HG02610 (cell line): ENCODE measurements at regions not wholly inside any gene's neighbourhood (a gene's known extent, or its start where the extent isn't known, plus 50 kb on each side); places are given as distances from the start of the nearest gene placed in this dataset.
"Not testable (repeated sequence)": the region's sequence is repeated elsewhere in the genome, so short reads cannot be mapped to it uniquely, and the experiment has no call there.

Experiments used
- ATAC-seq: cut with Tn5 transposase; IDR thresholded peaks from one replicate; pipeline ENCODE4 v1.9.1; 2021; ENCODE audit warnings: mild to moderate bottlenecking, moderate library complexity; ENCODE audit not compliant: unreplicated experiment

DNA sequence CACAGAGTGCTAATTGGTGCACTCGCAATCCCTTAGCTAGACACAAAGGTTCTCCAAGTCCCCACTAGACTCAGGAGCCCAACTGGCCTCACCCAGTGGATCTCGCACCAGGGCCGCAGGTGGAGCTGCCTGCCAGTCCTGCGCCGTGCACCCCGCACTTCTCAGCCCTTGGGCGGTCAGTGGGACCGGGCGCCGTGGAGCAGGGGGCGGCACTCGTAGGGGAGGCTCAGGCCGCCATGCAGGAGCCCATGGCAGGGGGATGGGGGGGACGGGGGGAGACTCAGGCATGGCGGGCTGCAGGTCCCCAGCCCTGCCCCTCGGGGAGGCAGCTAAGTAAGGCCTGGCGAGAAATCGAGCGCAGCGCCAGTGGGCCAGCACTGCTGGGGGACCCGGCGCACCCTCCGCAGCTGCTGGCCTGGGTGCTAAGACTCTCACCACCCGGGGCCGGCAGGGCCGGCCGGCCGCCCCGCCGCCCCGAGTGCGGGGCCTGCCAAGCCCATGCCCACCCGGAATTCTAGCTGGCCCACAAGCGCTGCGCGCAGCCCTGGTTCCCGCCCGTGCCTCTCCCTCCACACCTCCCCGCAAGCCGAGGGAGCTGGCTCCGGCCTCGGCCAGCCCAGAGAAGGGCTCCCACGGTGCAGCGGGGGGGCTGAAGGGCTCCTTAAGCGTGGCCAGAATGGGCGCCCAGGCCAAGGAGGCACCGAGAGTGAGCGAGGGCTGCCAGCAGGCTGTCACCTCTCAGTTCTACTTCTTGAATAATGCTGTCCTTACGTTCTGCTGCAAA is 258.2 kb downstream of the GALC start:
- ATAC-seq, result not testable (repeated sequence)

DNA sequence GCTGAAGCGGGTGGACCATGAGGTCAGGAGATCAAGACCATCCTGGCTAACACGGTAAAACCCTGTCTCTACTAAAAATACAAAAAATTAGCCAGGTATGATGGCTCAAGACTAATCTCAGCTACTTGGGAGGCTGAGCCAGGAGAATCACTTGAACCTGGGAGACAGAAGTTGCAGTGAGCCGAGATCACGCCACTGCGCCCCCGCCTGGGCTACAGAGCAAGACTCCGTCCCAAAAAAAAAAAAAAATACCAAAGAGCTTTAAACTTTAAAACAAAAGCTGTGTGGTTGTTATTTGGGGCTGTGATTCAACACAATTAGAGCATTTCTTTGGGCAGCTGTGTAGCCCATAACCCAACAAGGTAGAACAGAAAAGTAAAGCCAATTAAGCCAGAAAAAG is 259.9 kb downstream of the GALC start:
- ATAC-seq, result not testable (repeated sequence)

DNA sequence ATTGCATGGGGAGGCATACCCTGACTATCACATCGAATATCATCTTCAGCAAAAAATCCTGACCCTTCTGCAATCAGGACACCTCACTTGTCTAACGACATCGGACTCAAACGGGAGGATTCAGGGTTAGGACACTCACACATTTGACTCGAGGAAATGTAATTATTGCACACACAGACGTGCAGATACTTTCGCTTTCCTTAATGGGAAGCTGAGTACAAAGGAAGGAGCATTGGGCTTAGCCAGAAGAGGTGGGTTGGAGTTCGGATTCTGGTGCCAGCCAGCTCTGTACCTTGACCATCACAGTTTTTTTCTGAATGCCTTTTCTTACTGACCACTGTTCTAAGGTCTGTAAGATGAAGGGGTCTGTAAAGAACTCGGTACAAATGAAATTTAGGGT is 260.4 kb downstream of the GALC start:
- ATAC-seq, result no peak

DNA sequence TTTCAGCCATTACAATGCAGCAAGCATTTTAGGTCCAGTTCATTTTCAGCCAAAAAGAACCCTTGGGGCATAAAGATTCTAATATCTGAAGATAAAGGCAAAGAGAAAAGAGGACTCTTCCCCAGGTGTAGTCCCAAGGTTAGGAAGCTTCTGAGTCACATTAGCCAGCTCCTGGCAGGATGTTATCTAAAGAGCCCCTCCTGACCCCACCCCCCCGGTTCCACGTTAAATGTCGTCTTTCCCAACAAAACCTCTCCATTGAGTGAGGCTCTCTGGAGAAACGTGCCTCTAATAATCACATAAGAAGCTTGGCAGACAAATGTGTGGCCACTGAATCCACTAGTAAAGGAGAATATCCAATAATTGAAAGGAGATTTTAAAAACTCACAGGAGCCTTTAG is 267.7 kb downstream of the GALC start:
- ATAC-seq, result no peak

DNA sequence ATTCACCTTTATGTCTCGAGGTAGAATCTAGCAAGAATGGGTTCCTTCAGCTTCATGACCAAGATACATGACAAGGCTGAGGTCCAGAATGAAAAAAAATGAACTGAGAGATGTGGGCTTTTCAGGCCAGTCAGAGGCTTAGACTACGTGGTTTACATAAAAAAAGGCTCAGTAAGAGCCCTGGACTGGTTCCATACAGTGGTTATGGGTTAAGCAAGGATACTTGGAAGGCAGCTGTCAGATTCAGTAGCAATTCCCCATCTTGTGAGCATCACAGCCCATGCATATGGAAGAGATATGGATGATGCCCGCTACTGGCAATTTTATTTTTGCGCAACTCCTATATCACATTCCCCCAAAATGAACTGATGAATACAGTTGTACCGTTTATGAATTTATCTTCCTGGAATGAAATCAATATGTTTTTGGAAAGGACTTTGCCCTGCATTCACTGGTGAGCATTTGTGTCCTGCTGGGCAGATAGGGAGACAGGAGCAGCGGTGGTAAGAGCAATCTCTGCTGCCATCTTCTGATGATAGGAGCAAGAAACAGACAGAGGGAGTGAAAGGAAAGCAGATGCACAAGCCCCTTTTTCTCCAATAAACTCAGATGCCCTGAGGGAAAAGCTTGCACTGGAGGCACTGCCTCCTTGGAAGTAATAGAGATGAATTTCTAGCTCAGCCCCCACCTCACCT is 280.4 kb downstream of the GALC start:
- no peak for ATAC-seq

DNA sequence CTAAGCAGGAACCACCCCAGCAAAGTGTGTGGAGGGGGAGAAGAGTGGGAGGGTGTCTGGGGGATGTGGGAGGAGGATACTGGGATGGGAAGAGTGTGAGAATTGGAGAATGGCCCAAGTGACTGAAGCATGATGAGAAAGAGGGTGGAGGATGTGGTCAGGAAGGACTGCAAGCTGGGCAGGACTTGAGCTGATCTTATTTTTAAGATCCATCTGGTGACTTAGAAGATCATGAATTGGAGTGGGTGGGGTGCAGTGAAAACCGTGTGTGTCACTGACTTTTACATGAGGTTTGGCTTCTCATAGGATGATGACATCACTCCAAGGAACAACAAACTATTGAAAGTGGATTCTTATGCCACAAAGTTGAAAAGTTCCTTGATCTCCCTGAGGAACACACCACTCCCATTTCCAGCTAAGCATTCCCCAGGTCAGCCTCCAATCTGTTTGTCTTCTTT is 287.5 kb downstream of the GALC start:
- ATAC-seq, result no peak

DNA sequence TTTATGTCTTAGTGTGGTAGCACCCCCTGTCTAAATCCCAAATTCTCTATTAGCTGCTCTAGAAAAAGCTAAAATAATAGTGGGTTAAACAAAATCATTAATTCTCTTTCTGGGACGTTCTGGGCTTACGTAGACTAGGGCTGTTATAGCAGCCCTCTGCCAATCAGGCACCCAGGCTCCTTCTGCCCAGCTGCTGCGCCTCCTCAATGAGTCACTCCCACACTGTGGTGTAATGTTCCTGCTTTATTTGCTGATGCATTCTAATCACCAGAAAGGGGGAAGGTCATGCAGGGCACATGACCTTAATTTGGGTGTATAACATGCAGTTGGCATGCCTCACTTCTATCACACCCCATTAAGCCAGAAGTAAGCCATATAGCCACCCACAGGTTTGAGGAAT is 294.5 kb downstream of the GALC start:
- ATAC-seq, result no peak

DNA sequence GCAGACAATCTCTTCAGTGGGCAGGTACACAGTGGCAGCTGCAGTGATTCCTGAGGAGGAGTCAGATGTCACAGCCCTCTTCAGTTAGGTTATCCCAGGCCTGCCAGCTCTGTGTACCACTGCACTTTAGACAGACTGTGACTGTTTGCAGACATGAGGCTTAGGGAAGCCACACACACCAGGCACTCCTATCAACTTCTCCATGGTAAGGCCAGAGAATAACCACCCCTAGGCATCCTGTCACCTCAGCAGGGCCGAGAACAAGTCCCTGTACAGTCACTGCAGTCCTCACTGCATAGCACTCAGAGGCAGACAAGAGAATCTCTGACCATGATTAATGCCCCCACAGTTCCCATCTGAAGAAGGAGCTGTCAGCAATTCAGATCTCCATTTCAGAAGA is 296.5 kb downstream of the GALC start:
- ATAC-seq, result no peak

DNA sequence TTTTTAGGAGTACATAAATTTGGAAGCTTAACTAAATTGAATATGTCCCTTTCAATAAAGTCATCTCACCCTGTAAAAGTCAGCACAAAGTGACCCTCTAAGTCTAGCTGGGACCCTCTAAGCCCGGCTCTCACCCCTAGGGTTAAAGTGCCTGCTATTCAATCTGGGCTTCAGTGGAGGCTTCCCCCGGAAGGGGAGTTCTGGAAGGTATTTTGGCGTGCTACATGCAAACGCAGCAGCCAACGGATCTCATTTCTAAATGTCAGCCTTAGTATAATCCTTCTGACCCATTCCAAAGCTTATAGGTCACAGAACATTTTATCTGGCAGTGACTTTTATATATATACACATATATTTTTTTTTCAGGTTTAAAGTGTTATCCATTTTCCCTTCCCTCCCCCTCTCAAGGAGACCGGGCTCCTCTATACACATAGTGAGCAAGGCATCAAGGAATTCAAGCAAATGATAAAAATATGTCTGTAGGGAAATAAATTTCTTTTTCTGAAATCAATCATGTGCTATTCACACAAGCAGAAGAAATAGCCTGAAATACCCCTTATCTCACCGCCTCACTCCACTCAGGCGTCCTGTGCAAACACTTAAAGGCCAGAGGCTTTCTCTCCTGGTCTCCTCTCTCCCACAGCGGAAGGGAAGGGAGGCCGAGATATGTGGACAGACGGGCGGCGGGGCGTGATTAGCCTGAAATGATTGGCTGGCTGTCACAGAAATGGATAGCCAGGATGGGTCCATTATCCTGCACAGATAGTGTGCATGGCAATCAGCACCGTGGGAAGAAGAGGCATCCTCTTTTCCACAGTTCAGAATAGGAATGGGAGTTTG is 301.7 kb downstream of the GALC start:
- ATAC-seq, result no peak

DNA sequence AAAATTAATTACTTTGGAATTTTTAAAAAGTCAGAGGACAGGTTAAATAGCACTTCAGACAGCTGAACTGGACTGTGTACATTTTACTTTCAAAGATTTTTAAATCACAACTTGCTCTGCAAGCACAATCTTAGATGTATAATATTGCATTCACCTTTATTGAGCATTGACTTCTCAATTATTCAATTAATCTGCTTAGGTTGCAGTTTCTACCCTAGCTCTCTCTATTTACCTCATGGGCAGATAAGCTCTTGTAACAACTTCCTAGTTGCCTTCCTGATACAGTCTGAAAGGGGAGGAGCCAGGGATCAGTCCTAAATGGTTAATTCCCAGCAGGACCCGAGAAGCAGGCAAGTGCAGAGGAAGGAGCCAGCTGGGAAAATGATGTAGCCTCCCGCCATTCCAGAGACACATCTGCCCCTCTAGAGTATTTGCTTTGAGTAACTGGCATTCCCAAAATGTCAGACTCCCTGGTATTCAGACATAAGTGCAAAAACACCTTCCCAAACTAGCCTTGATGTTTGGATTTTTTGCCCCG is 302.8 kb downstream of the GALC start:
- ATAC-seq, result no peak

DNA sequence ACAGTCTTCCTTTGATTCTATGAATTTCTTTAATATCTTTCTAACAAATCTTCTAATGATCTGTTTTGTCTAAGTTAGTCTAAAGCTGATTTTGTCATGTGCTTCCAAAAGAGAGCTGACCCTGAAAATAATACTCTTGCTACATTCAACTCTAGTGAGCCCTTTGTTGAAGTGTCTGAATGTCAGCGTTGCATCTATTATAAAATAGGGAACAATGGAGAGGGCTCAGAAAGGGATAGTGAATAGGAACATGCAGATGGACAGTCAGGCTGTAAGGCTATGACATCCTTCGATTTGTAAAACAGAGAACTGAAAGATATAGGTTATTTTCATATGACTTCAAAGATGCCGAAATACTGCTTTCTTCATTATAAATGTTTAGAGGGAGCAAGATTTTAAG is 304.5 kb downstream of the GALC start:
- ATAC-seq, result no peak

DNA sequence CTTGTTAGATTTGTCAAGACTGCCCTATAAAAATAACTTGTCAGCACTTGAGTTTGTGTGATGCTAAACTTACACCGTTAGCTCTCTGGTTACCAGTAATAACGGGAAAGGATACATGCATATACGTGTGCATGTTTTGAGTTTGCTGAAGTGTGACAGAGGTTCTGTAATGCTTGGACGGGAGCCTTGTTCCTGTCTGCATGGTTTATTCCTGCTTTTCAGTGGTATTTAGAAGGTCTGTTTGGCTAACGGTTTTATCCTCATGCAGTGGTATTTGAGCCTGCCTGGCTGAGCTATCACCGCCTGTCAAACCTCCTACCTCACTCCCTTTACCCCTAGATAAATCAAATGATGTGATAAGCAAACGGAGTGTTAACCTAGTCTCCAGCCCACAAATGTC is 305.6 kb downstream of the GALC start:
- ATAC-seq, result no peak

DNA sequence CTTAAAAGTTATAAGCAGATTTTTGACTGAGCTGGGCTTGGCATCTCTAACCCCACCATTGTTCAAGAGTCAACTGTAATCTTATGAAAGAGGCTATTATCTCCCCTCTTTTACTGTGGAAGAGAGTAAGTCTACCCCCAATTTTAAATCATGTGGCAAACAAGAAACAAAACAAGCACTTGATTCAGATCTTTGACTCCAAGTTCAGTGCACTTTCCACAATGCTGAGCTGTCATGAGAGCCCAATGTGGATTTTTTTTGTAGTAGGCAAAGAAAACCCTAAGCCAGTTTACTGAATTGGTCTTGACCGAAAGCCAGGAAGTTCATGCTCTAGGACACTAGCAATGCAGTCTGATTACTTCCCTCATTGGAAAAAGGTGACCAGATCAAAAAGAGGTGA is 306.2 kb downstream of the GALC start:
- no peak for ATAC-seq

DNA sequence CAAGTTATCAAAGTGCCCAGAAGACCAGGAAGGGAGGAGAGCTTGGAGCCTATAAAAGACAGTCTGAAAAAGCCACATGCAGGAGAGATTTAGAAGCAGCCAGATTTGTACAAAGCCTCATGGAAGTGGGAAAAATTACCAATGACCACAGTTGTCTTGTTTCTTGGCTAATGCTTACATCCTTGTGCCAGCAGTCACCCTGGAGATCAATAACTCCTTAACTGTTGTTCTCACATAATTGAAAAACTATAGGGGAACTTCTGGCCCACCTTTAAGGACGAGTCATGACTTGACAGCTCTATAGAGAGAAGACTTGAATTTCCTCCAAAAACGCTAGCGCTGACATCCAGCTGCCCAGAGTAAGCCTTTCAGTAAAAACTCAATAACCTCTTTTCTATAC is 313.1 kb downstream of the GALC start:
- ATAC-seq, result no peak

DNA sequence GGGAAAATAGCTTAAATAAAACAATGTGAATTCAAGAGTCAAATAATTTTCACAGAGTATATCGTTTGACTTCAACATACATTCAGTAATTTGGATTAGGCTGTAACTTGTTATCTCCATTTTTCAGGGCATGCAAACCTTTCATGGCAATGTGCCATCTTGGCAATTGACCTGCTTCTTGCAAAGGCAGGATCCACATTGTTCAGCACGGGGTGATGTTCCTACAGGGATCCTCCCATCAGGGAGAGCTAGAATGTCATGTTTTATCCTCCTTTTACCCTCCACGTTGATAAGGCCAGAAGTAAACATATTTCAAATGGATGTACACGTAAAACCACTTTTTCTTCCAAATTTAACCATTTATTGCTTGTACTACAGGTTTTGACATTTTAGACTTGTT is 314.4 kb downstream of the GALC start:
- ATAC-seq, result no peak

DNA sequence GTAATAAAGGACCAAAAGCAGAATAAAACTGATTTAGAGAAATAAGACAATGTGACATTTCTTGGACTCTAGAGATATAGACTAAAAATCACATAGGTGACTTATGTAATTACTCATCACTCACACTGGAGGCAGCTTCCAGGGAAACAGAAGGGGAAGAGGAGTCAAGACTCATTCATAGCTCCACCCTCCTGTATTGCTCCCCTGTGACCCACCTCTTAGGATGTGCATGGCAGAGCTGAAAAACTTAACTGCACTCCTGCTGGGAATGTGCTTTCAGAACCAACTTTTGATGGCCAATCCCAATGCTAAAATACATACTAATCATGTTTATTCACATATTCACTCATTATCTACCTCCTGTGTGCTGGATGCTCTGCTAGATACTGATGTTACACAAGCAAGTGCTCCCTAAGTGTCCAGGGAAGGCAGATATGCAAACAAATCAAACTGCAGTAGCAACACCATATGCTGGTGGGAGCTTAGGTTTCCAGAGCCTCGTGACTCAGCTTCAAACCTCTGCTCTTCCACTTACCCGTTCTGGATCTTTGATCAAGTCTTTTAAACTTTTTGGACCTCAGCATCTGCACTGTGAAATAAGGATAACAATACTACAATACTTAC is 316.1 kb downstream of the GALC start:
- ATAC-seq, result no peak

DNA sequence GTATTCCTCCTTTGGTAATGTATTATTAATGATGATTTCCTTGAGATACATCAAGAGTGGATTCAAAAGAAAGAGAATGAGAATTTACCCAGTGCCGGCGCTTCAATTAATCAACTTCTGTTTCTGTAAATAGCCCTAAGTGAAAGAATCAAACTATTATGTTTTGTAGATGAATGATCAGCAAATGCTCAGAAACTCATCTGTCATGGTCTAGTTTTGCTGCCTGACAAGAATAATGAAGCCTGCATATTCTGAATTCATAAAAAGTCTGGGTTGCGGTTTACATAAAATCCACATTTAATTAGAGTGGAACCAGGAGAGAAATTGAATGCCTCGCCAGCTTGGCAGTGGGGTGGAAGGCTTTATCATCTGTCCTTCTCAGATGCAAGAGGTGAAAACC is 325.3 kb downstream of the GALC start:
- no peak for ATAC-seq

DNA sequence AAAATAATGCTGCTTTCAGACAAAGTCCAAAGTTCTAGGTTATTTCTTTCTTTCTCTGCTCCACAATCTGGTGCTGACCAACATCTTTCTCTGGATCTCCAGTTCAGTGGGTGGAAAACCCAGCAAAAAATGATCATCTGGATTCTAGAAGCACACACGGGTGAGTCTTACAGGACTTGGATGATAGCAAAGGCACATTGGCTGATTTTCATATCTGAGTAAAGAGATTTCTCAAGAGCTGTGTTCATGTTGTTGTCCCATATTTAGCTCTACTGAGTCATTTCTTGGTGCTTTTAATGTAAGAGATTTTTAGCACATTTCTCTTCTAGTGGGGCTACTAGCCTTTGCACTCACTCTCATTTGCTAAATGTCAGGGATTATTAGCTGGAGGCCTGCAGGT is 336.7 kb downstream of the GALC start:
- no peak for ATAC-seq

DNA sequence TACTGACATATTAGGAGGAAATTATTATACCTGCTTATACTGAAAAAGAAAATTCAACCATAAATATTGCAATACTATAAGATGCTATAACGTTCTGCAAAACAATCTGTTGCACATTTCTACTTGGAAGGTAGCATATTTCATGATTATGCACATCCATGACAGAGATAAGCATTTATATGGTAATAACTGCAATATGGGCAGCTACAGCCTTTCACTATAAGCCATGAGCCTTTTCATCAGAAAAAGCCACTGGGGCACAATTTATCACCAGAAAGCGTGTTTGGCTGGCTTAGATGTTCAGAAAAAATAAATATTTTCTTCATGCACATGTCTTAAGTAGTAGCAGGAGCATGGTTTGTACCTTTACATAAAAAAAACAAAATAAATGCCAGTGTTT is 340.7 kb downstream of the GALC start:
- ATAC-seq, result no peak

DNA sequence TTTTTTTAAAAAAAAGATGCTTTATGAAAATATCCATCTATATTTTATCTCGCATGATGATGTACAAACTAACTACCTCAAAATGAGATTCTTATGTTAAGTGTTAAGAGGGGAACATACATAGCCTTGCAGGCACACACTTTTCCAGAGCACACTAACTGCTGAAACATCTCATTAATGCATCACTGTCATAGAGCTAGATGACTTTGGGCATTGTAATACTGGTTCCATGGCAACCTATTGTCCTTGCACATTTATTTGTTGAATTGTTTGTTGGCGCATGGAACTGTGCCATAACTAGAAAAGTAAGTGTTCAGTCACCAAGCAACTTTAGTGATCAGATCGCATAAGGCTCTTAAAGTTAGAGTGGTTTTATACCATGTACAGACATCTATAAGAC is 348.3 kb downstream of the GALC start:
- ATAC-seq, result no peak

DNA sequence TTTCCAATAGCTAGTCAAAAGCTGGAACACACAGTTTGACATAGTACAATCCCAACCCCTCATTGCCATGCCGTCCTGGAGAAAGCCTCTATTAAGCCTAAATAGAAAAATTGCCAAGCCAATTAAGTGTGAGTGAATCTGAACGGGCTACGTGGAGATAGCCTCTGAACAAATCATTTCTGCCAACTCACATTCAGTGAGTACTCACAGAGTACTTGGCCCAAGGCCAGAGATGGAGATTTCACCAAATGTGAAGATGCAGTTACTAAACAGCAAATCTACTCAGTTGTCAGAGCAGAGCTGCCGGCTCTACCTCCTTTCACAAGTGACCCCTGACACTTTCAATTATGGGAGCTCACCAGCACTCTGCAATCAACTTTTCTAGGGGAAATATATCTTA is 350.0 kb downstream of the GALC start:
- ATAC-seq, result no peak
